Fibroblast of gingiva (primary cell): ENCODE measurements at regions not wholly inside any gene's neighbourhood (a gene's known extent, or its start where the extent isn't known, plus 50 kb on each side); places are given as distances from the start of the nearest gene placed in this dataset.

Experiments
- DNase-seq: peaks from one replicate; pipeline ENCODE4 v3.0.0-alpha.2; 2011; ENCODE audit warnings: low read depth

DNA sequence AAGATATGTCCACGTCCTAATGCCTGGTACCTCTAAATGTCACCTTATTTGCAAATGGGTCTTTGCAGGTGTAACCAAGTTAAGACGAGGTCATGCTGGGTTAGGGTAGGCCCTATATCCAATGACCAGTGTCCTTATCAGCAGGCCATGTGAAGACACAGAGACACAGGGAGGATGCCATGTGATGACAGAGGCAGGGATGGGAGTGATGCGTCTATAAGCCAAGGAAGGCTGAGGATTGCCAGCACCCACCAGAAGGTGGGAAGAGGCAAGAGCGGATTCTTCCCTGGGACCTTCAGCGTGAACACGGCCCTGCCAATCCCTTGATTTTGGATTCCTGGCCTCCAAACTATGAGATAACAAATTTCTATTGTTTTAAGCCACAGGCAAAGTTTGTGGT, 123.4 kb upstream of the CXCL14 start:
- DNase-seq, result no peak

DNA sequence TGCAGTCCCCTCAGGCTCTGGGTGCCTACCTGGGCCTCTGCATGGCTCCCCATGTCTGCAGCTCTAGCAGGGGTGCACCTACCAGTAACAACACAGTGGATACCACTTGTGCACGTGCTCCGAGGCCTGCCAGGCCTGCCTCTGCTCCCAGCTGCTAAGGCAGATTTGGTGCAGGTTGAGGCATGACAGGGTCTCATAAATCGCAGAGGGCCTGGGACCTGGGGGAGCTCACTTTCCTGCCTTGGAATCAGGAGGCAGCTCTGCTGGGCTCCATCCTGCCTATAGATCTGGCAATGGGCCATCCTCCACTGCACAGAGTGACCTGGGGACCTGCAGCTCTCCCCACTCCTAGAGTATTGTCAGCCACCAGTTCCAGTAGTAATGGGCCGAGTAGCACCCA, 121.9 kb upstream of the CXCL14 start:
- DNase-seq, result no peak

GRCh38 chr5:135697959-135698345, 119.2 kb upstream of the CXCL14 start:
- DNase-seq, result no peak

DNA sequence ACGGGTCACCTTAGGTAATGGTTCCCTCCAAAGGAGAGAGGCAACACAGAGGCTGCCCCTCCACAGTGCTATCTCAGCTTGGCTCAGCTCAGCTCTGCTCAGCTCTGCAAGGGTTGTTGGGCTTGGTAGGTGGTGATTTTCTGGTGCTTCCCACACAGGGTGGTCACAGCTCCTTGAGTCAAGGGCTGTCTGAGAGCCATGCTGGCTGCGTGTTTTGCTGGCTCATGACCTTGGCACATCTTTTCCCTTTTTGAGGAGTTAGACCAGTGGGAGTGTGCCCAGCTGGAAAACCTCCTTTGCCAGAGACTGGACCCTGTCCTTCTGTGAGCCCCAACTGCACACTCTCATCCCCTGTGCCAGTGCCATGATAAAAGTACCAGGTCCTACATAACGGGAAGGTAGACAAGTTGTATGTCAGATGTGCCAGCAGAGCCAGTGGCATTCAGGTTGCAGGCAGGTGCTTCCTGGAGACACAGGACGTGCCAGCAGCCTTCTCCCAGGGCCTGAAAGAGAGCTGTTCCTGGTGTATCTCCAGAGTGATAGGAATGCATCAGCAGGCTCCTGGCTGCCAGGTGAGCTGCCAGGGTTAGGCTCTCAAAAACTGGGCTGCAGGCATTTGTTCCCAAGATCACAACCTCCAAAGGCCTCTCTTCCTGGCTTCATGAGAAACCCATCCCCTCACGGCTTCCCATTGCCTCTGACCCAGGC, 118.6 kb upstream of the CXCL14 start:
- no peak for DNase-seq

GRCh38 chr5:135696317-135696716, 117.5 kb upstream of the CXCL14 start:
- no peak for DNase-seq

DNA sequence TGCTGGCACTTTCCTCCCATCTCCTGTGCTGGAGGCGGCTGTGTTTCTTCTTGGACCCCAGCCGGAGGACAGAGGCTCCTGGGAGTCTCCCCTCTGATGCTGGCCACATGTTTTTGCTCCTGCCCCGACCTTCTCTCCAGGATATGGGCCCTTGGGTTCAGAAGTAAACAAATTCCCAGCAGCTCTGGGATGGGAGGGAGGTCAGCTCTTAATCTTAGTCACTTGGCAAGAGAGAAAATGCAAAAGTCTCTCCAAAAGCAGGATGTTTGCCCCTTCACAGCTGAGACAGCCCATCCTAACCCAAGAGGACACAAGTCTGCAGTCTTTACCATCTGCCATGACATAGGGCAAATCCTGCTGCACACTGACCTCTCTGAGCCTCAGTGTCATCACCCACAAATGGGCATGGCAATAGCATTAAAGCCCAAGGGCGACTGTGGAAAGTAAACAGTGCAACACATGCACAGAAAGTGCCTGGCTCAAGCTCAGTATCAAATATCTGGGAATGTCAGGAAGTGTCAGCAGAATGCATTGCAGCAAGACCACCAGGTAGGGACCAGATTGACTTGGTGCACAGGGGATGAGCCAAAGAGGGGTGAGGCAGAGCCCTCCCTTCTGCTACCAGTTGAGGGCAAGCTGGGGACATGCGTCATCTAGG, 117.0 kb upstream of the CXCL14 start:
- DNase-seq, result no peak

GRCh38 chr5:135694906-135695305, 116.1 kb upstream of the CXCL14 start:
- DNase-seq, result no peak

- no peak for DNase-seq
These were observed 115.2 kb upstream of the CXCL14 start for GRCh38 chr5:135694012-135694411.

GRCh38 chr5:135693371-135693955, 114.7 kb upstream of the CXCL14 start:
- DNase-seq, result no peak

DNA sequence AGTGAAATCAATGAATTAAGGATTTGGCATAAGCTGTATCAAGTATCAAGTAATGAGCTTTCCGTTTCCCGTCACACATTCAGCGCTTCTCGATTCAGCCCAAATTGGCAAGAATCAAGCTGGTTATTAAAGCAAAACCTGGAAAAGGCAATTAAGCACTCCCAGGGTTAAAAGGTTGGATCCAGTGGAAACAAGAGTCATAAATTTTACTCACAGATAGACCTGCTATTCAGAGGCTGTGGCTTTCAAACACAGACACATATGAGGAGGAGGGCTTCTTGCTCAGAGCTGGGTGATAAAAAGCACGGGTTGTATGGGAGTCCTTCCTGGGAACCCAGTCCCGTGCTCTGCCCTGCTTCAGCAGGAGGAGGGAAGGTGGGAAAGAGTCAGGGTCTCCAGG, 112.3 kb upstream of the CXCL14 start:
- no peak for DNase-seq

DNA sequence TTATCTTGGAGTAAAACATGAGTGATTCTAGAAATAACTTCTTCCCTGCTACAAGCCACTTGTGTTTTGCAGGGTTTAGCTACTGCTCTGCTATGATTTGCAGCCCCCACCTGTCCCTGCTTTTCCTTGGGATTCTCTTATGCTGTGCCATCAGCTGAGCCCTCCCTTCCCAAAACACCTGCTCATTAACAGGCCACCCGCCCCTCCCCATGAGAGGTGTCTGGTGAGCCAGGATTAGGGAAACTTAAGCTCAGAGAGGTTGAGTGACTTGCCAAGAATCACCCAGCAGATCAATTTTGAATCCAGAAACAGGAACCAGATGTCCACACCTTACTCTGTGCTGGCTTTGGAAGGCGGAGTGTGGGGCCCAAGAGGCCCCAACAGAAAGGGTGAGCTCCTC, 111.7 kb upstream of the CXCL14 start:
- DNase-seq, result no peak

DNA sequence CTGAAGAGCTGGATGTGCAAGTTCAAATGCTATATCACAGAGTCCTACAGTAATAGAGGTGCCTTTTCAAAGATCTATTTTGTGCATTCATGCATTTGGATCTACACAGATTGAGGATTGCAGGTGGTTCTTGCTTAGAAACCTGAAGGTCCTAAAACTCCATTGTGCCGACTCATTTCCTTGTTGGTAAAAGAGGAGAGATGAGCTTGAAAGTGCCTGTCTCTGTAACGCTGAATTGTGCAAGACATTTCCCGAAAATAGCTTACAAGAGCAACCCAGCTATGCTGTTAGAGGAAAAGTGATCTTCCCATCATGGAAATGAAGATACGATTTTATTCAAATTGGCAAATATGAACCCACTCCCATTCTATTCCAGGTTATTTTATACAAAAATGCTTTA, 110.7 kb upstream of the CXCL14 start:
- no peak for DNase-seq

DNA sequence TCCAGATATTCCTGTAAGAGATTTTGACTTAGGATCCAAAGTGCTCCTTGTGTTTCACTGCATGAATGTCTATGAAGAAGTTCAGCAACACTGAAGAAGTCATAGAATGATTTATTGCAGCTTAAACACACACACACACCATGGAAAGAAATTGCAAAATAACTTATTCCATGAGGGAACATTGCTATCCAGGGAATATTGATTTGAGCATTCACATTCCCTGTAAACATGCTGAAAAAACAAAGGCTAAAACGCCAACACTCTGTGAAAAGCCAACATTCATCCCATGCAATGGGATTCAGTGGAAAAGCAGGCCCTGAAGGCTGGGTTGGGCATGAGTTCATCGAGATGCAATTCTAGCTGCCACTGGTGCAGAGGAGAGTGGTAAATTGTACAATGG, 109.6 kb upstream of the CXCL14 start:
- no peak for DNase-seq

GRCh38 chr5:135683189-135683588, 104.4 kb upstream of the CXCL14 start:
- DNase-seq, result no peak

DNA sequence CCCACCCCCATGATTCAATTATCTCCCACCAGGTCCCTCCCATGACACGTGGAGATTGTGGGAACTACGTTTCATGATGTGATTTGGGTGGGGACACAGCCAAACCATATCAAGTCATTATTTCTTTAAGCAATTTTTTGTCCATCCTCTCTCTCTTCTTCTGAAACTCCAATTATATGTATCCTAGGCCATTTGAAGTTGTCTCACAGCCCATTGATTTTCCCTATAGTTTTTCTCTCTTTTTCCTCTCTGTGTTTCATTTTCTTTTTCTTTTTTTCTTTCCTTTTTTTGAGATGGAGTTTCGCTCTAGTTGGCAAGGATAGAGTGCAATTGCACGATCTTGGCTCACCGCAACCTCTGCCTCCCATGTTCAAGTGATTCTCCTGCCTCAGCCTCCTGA, 101.9 kb upstream of the CXCL14 start:
- no peak for DNase-seq

DNA sequence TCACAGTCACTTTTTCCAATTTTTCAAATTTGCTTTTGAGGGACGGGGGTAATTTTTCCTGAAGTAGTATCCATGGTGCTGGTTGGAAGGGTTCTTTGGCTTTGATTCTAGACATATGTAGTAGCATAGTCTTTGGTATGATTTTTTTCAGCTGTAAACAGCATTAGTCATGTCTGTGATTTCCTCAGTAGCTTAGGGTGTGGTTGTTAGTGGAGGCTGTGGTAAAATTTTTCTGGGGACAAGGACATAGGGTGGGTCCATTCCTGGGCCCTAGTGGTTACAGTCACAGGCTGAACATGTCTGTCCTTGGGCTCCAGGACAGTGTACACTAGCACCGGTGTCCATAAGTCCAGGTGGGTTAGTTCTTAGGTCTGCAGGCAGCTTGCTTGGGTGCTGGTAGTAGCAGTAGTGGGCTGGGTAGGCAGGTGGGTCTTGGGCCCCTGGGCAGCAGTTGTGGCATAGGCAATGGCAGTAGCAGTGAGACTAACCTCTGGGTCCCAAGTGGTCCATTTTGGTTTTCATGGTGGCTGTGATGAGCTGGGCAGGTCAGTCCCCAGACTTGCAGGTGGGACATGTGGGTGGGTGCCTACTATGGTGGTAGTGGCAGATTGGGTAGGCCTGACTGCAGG, 100.0 kb upstream of the CXCL14 start:
- DNase-seq, result no peak

- no peak for DNase-seq
These were observed 93.2 kb upstream of the CXCL14 start for GRCh38 chr5:135671966-135672365.

DNA sequence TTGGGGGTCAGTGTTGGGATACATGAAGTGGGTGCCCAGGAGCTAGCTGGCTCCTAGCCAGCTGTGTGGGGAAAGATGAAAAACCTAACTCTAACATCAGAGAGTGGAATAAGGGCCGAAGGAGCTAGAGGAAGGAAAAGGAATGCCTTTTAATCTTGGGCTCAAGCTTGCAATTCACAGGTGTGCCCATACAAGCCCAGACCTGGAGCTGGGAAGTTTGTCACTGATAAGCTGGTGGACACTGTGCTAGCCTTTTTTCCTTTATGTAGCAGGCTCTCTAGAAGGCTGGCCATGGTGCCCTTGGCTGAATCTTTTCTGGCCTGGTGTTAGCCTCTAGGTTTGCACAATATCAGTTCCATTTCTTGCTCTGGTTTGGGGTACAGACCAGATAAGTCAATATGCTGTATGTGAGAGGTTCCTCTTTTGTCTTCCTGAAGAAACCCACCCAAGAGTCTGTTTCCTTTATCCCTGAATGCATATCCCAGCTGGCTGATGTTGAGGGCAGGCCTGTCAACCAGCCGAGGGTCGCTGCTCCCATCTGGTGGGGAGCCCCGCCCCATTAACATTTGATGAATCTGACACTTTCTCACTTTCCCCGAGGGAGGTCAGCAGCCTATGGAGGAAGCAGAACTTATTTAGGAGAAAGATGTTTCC, 92.4 kb upstream of the CXCL14 start:
- DNase-seq, result no peak

- DNase-seq, result no peak
These were observed 91.8 kb upstream of the CXCL14 start for GRCh38 chr5:135670588-135670987.

DNA sequence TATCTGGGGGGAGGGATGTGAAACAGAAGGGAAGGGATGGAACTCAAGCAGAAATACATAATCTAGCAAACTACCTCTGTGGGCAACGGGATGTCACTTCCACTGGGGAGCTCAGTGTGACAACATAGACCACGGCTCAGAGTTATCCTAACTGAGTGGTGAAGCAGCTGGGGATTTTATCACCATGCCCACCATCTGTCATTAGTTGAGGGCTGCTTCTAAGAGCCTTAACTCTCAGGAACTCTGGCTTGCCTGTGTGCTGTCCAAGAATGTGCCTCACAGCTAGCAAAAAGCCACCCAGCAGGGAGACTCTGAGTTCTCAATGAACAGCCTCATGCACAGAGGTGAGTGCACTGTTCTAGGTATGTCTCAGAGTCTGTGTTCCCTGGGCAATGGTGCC, 90.6 kb upstream of the CXCL14 start:
- DNase-seq, result no peak

GRCh38 chr5:135667673-135668072, 88.9 kb upstream of the CXCL14 start:
- DNase-seq, result no peak

DNA sequence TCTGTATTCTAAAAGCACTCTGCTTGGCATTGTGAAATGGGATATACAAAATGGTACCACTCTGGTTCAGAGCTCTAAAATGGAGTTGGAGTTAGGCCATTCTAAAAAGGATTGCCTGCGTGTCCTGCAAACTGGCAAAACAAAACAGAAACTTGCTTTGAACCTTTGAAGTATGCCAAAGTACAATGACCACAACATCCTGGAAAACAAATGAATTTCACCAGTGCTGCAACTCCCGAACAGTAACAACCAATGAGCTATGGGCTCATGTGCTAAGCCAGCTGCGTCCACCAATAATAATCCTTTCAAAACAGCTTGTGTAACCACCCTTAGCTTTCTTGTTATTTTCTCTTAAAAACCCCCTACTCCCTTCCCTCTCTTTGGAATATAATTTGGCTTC, 88.4 kb upstream of the CXCL14 start:
- DNase-seq, result no peak

DNA sequence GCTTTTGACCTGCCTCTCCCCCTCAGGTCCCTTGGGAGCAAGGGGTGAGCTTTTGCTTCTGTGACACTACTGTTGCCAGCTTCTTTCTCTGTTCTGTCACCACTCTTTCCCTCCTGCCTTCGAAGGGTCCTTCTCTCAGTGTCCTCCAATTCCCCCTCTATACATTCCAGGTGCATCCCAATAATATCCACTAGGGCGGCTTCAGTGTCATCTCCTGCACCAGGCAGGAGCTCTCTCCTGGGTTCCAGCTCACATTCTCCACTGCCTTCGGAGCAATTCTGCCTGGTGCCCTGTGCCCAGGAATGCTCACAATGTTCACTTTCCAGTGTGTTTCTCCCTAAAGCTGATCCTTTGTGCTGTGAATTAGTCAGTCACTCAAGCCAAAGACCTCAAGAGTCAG, 83.9 kb upstream of the CXCL14 start:
- DNase-seq, result no peak
